ENCODE measurements at regions not wholly inside any gene's neighbourhood (a gene's known extent, or its start where the extent isn't known, plus 50 kb on each side); places are given as distances from the start of the nearest gene placed in this dataset.
A peak's percentile ranks its signal among the peaks of the same experiment; 100 is the strongest.

DNA sequence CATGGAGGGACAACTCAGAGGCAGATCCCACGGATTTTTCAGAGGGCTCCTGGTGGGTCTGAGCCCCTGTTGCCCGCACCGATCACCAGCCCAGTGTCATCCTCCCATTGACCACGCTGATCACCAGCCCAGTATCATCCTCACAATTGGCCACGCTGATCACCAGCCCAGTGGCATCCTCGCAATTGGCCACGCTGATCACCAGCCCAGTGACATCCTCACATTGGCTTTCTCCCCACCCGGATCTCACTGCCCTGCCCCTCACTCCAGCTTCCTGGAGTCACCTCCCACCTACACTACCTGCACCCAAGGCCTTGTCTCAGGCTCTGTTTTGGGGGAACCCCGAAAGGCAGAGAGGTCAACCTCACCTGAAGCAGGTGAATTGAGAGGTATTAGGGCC is 358.2 kb upstream of the TNRC6C start:
- intact Hi-C loops (cut with DNase I; ENCODE audit: low total_unique reads): no loop called here
- WGBS, 5 donors: 71 to 93% (median 90%) methylated on average over 2 to 9 of the region's 9 CpGs

DNA sequence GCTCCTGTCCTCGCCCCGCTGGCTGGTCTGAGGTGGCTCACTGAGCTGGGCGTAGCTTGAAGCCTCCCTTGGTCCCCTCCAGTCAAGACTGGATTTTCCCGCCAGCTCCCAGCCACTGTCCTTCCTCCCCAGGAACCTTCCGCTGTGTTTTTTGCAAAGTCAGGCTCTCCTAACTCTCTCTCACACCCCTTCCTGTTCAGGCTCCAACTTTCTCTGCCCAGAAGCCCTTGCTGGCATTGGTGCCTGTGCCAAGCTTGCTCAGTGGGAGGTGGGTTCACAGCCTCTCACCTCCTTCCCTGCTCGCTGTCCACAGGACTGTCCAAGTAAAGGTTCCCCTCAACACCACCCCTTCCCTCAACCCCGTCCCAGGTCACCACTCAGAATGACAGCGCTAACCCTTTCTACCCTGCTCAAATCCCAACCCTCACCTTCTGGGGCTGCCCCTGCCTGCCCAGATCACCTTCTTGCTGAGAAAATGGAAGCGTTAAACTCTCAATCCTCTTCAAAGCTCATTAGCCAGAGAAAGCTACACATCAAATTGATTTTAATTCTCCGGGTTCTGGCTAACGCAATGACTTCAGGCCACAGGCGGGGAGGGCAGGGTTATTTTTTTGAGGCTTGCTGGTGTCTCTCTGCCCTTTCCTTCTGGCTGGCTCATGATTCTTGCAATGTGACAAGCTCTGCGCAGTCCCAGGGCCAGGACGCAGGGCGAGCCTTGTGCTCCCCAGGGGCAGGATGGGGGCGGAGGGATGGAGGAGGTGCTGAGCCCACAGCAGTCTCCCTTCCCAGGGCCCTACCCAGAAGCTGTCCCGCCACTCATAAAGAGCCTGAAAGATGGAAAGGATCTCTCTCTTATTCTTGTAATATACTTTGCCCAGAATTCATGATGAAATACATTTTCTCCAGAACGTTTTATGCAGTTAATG is 357.2 kb upstream of the TNRC6C start:
- Histone ChIP-seq H3K27ac (peak overlapping the region in 4 of 5 donors; percentile 71 to 87 (median 83)), H3K36me3 (no peaks in the 10 kb centered on the region), H3K9me3 (no peaks in the 10 kb centered on the region), H3K4me1 (peaks cover 0 to 31% (median 19%) of the 10 kb centered on the region in 4 donors), H3K27me3 (peaks cover 0 to under 1% (median 0%) of the 10 kb centered on the region in 3 donors), H3K4me3 (no peak overlapping the region)
- intact Hi-C loops (cut with DNase I; ENCODE audit: low total_unique reads): no loop called here
- TF ChIP-seq, protein P1, sequence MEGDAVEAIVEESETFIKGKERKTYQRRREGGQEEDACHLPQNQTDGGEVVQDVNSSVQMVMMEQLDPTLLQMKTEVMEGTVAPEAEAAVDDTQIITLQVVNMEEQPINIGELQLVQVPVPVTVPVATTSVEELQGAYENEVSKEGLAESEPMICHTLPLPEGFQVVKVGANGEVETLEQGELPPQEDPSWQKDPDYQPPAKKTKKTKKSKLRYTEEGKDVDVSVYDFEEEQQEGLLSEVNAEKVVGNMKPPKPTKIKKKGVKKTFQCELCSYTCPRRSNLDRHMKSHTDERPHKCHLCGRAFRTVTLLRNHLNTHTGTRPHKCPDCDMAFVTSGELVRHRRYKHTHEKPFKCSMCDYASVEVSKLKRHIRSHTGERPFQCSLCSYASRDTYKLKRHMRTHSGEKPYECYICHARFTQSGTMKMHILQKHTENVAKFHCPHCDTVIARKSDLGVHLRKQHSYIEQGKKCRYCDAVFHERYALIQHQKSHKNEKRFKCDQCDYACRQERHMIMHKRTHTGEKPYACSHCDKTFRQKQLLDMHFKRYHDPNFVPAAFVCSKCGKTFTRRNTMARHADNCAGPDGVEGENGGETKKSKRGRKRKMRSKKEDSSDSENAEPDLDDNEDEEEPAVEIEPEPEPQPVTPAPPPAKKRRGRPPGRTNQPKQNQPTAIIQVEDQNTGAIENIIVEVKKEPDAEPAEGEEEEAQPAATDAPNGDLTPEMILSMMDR (IDR thresholded peaks at IDR 0.05): no peak
- TF ChIP-seq EP300 (IDR thresholded peaks at IDR 0.05): no peak
- TF ChIP-seq POLR2AphosphoS5 (IDR thresholded peaks at IDR 0.05): no peak
- no peak for TF ChIP-seq POLR2A (IDR thresholded peaks at IDR 0.05)
- WGBS, 5 donors: 62 to 76% (median 74%) methylated on average over 17 to 18 of the region's 18 CpGs
- peak in 1 of 2 donors; percentile 14 for DNase-seq

More for the DNA sequence above, 358.2 kb upstream of the TNRC6C start:
- Histone ChIP-seq H3K27ac (peak overlapping the region in 2 of 5 donors; percentile 80 to 87), H3K9me3 (no peaks in the 10 kb centered on the region), H3K27me3 (peaks cover 0 to 5% (median 0%) of the 10 kb centered on the region in 3 donors), H3K4me3 (no peak overlapping the region), H3K36me3 (no peaks in the 10 kb centered on the region), H3K4me1 (peaks cover 0 to 31% (median 19%) of the 10 kb centered on the region in 4 donors)
- DNase-seq: peak in 1 of 2 donors; percentile 17
- TF ChIP-seq, protein P1 (IDR thresholded peaks at IDR 0.05): no peak
- no peak for TF ChIP-seq POLR2A (IDR thresholded peaks at IDR 0.05)
- TF ChIP-seq POLR2AphosphoS5 (IDR thresholded peaks at IDR 0.05): no peak

DNA sequence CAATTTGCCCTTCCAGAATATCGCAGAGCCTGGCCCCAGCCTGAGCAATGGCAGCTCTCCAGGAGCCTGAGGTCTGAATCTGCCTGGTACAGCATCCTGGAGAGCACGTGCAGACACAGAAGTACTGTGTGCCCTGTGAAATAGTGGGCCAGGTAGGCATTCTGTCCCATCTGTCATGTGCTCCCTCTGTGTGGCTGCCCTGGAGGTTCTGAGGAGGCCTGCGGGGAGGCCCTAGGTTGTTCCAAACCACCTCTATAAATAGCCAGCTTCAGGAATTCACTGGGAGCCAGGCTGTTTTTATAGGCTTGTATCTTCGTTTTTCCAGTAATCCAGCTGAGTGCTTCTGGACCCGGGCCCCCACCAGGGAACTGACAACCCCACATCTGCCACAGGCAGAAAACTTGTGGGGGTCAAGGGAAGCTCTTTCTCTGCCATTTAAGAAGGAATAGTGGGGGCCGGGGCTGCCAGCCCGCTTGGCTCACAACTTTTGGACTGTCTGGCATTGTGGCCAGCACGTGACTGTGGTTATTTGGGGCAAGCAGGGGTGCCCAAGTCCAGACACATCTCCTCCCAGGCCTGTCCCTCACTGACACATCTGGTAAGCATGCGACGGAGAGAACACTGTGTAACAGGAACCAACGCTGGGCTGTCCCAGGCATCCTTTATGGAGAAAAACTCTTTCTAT is 356.3 kb upstream of the TNRC6C start:
- 53 to 69% (median 68%) methylated on average over 8 to 11 of the region's 11 CpGs for WGBS, 5 donors
- peak; percentile 57 to 92 (median 79) for TF ChIP-seq POLR2AphosphoS5 (IDR thresholded peaks at IDR 0.05)
- peak; percentile 73 for TF ChIP-seq EP300 (IDR thresholded peaks at IDR 0.05)
- no peak for TF ChIP-seq POLR2A (IDR thresholded peaks at IDR 0.05)
- Histone ChIP-seq H3K27me3 (no peaks in the 10 kb centered on the region), H3K9me3 (no peaks in the 10 kb centered on the region), H3K4me1 (peaks cover 0 to 31% (median 19%) of the 10 kb centered on the region in 4 donors), H3K4me3 (no peak overlapping the region), H3K36me3 (no peaks in the 10 kb centered on the region), H3K27ac (peak overlapping the region; percentile 18 to 87 (median 80))
- intact Hi-C loops (cut with DNase I; ENCODE audit: low total_unique reads): no loop called here
- DNase-seq: peak in 1 of 2 donors; percentile 27

DNA sequence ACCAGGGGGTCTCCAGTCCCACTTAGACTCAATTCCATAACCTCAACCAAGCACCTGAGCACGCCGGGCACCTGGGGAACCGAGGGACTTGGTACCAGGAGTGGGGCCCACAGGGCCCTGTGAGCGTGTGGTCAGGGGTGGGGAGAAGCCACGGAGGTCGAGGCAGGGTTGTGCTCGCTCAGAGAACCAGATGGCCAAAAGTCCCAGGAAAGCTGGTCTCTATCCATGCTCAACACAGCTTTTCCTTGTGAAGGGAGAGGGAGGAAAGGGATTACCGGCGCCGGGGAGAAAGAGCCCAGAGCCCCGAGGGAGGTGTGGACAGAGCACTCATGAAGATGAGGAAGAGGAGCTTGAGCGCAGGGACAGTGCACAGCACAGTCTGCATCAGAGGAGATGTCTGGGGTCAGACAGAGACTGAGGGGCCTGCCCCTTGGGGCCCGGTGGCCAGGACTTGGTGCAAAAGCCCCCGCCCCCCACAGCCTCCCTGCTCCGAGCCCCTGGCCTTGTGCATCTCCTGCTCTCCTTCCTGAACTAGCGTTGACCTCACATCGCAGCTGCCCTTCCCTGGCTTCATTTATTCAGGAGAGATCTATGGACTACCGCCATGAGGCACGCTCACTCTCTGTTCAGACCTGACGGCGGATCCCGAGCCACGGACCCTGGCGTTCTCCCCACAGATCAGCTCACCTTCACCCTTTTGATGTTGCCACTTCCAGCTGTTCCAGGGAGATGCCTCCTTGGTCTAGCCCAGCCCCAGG is 355.4 kb upstream of the TNRC6C start:
- Histone ChIP-seq H3K4me1 (peaks cover 0 to 31% (median 19%) of the 10 kb centered on the region in 4 donors), H3K27me3 (no peaks in the 10 kb centered on the region), H3K27ac (peak overlapping the region; percentile 23 to 87 (median 80)), H3K4me3 (no peak overlapping the region), H3K36me3 (no peaks in the 10 kb centered on the region), H3K9me3 (no peaks in the 10 kb centered on the region)
- peak in 1 of 2 donors; percentile 15 for DNase-seq
- intact Hi-C loops (cut with DNase I; ENCODE audit: low total_unique reads): no loop called here
- WGBS, 5 donors: 78 to 87% (median 84%) methylated on average over 24 of the region's 24 CpGs
- TF ChIP-seq POLR2A (IDR thresholded peaks at IDR 0.05) (no peak), POLR2AphosphoS5 (IDR thresholded peaks at IDR 0.05) (no peak), EP300 (IDR thresholded peaks at IDR 0.05) (no peak)
- TF ChIP-seq, protein P1 (IDR thresholded peaks at IDR 0.05): no peak

Measured in stomach (tissue), 8 donors.